ENCODE measurements at regions not wholly inside any gene's neighbourhood (a gene's known extent, or its start where the extent isn't known, plus 50 kb on each side); places are given as distances from the start of the nearest gene placed in this dataset.
"Not testable (repeated sequence)": the region's sequence is repeated elsewhere in the genome, so short reads cannot be mapped to it uniquely, and the experiment has no call there.

GRCh38 chr2:161505466-161505865, 89.4 kb downstream of the TBR1 start:
- not testable (repeated sequence) for TF ChIP-seq CTCF (IDR thresholded peaks at IDR 0.05; ENCODE audit: control extremely low read depth in 1 of 3, insufficient read depth in 1 of 3, low read depth in 1 of 3, low read length in 3 of 3); KDM5A (IDR thresholded peaks at IDR 0.05; ENCODE audit: low read length); TAF1 (IDR thresholded peaks at IDR 0.05; ENCODE audit: low read depth, low read length); CHD2 (IDR thresholded peaks at IDR 0.05; ENCODE audit: low read length); POLR2AphosphoS5 (IDR thresholded peaks at IDR 0.05; ENCODE audit: low read depth, low read length); ZNF274 (IDR thresholded peaks at IDR 0.05; ENCODE audit: borderline replicate concordance, extremely low read depth, low read length); RAD21 (IDR thresholded peaks at IDR 0.05 in 1 of 2, conservative IDR thresholded peaks at IDR 0.05 in 1 of 2; ENCODE audit: low read depth in 2 of 2, low read length in 2 of 2); ASH2L (IDR thresholded peaks at IDR 0.05; ENCODE audit: low read length); CREB1 (IDR thresholded peaks at IDR 0.05); TEAD4 (IDR thresholded peaks at IDR 0.05; ENCODE audit: low read depth, low read length); HDAC2 (IDR thresholded peaks at IDR 0.05; ENCODE audit: borderline replicate concordance in 1 of 2, low read depth in 2 of 2, low read length in 2 of 2); MAX (IDR thresholded peaks at IDR 0.05)
- TF ChIP-seq, protein P1, sequence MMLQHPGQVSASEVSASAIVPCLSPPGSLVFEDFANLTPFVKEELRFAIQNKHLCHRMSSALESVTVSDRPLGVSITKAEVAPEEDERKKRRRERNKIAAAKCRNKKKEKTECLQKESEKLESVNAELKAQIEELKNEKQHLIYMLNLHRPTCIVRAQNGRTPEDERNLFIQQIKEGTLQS (IDR thresholded peaks at IDR 0.05; ENCODE audit: insufficient read depth, low read depth, low read length) = not testable (repeated sequence)

Measured in H1 (cell line).